Glutamatergic neuron (in vitro differentiated cells): ENCODE measurements at regions not wholly inside any gene's neighbourhood (a gene's known extent, or its start where the extent isn't known, plus 50 kb on each side); places are given as distances from the start of the nearest gene placed in this dataset.

Source experiments
- DNase-seq: peaks from one replicate; pipeline ENCODE4 v3.0.0; 2022
- H3K27ac Mint-ChIP-seq: one replicate; pipeline ENCODE4 v1.8.0; 2020; ENCODE audit warnings: mild to moderate bottlenecking, mixed read lengths, inconsistent platforms; ENCODE audit not compliant: unreplicated experiment
- H3K27me3 Mint-ChIP-seq: one replicate; pipeline ENCODE4 v1.8.0; 2020; ENCODE audit warnings: mild to moderate bottlenecking, moderate library complexity, mixed read lengths, inconsistent platforms; ENCODE audit not compliant: unreplicated experiment
- H3K36me3 Mint-ChIP-seq: one replicate; pipeline ENCODE4 v1.8.0; 2020; ENCODE audit warnings: mild to moderate bottlenecking, mixed read lengths, inconsistent platforms; ENCODE audit not compliant: unreplicated experiment
- H3K4me1 Mint-ChIP-seq: one replicate; pipeline ENCODE4 v1.8.0; 2020; ENCODE audit warnings: mild to moderate bottlenecking, low read depth, mixed read lengths, inconsistent platforms; ENCODE audit not compliant: unreplicated experiment
- H3K4me3 Mint-ChIP-seq: one replicate; pipeline ENCODE4 v1.8.0; 2020; ENCODE audit warnings: mild to moderate bottlenecking, mixed read lengths, inconsistent platforms; ENCODE audit not compliant: unreplicated experiment
- H3K9me3 Mint-ChIP-seq: one replicate; pipeline ENCODE4 v1.8.0; 2020; ENCODE audit warnings: mild to moderate bottlenecking, moderate library complexity, mixed read lengths, inconsistent platforms; ENCODE audit not compliant: unreplicated experiment
- TF ChIP-seq, protein P1 (sequence below): fragments of 200-600 bp; sonication (generic); IDR thresholded peaks from one replicate; pipeline ENCODE4 v1.5.0; 2021; ENCODE audit not compliant: partially characterized antibody, unreplicated experiment

- no peak overlapping the region for H3K4me3 Mint-ChIP-seq
- DNase-seq: no peak
- TF ChIP-seq, protein P1, sequence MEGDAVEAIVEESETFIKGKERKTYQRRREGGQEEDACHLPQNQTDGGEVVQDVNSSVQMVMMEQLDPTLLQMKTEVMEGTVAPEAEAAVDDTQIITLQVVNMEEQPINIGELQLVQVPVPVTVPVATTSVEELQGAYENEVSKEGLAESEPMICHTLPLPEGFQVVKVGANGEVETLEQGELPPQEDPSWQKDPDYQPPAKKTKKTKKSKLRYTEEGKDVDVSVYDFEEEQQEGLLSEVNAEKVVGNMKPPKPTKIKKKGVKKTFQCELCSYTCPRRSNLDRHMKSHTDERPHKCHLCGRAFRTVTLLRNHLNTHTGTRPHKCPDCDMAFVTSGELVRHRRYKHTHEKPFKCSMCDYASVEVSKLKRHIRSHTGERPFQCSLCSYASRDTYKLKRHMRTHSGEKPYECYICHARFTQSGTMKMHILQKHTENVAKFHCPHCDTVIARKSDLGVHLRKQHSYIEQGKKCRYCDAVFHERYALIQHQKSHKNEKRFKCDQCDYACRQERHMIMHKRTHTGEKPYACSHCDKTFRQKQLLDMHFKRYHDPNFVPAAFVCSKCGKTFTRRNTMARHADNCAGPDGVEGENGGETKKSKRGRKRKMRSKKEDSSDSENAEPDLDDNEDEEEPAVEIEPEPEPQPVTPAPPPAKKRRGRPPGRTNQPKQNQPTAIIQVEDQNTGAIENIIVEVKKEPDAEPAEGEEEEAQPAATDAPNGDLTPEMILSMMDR: no peak
- peaks cover 18% of the 10 kb centered on the region for H3K9me3 Mint-ChIP-seq
- H3K27ac Mint-ChIP-seq: no peak overlapping the region
- peaks cover 5% of the 10 kb centered on the region for H3K27me3 Mint-ChIP-seq
- H3K4me1 Mint-ChIP-seq: no peaks in the 10 kb centered on the region
- peaks cover 12% of the 10 kb centered on the region for H3K36me3 Mint-ChIP-seq
These were observed 227.6 kb upstream of the C1orf174 start for GRCh38 chr1:4127592-4128140.

- H3K9me3 Mint-ChIP-seq: peaks cover 18% of the 10 kb centered on the region
- no peak overlapping the region for H3K4me3 Mint-ChIP-seq
- peaks cover 12% of the 10 kb centered on the region for H3K36me3 Mint-ChIP-seq
- no peak overlapping the region for H3K27ac Mint-ChIP-seq
- TF ChIP-seq, protein P1: no peak
- H3K27me3 Mint-ChIP-seq: peaks cover 3% of the 10 kb centered on the region
- no peaks in the 10 kb centered on the region for H3K4me1 Mint-ChIP-seq
- no peak for DNase-seq
These were observed 228.5 kb upstream of the C1orf174 start for GRCh38 chr1:4128616-4129015.

DNA sequence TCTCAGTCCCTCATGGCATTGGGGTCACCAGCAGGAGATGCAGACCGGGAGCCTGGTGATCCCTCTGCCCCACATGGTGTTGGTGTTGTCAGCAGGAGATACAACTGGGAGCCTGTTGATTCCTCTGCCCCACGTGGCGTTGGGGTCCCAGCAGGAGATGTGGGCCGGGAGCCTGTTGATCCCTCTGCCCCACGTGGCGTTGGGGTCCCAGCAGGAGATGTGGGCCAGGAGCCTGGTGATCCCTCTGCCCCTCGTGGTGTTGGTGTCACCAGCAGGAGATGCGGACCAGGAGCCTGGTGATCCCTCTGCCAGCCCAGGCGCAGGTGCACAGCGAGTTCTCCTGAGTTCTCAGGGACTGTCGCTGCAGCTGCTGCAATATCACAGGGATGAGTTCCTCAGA, 229.6 kb upstream of the C1orf174 start:
- TF ChIP-seq, protein P1: no peak
- DNase-seq: no peak
- Mint-ChIP-seq H3K36me3 (peaks cover 12% of the 10 kb centered on the region), H3K27ac (no peak overlapping the region), H3K4me3 (no peak overlapping the region), H3K9me3 (peaks cover 21% of the 10 kb centered on the region), H3K27me3 (peaks cover 3% of the 10 kb centered on the region), H3K4me1 (no peaks in the 10 kb centered on the region)

- TF ChIP-seq, protein P1: no peak
- no peak overlapping the region for H3K4me3 Mint-ChIP-seq
- no peaks in the 10 kb centered on the region for H3K4me1 Mint-ChIP-seq
- DNase-seq: no peak
- peaks cover 12% of the 10 kb centered on the region for H3K36me3 Mint-ChIP-seq
- H3K9me3 Mint-ChIP-seq: peaks cover 21% of the 10 kb centered on the region
- H3K27me3 Mint-ChIP-seq: peaks cover 3% of the 10 kb centered on the region
- no peak overlapping the region for H3K27ac Mint-ChIP-seq
These were observed 230.0 kb upstream of the C1orf174 start for GRCh38 chr1:4130096-4130495.

DNA sequence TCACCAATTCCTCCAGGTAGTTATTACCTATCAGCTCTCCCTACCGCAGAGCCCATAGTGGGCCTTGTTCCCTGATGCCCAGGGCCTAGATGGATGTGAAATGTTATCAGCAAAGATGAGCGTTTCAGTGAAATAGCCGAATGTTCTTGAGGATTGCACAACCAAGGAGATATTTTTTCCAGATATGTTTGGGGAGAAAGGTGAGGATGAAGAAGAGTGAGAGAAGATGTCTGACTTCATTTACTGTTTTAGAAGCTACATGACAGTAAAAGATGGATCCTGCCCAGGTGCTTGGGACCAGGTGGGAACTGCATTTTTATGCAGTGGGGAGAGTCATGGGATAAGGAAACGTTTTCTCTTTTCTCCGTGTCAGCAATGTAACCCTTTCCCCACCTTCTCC, 231.7 kb upstream of the C1orf174 start:
- H3K4me1 Mint-ChIP-seq: no peaks in the 10 kb centered on the region
- no peak overlapping the region for H3K27ac Mint-ChIP-seq
- H3K36me3 Mint-ChIP-seq: peaks cover 12% of the 10 kb centered on the region
- no peak for DNase-seq
- TF ChIP-seq, protein P1: no peak
- H3K27me3 Mint-ChIP-seq: peaks cover 5% of the 10 kb centered on the region
- H3K4me3 Mint-ChIP-seq: no peak overlapping the region
- peaks cover 28% of the 10 kb centered on the region for H3K9me3 Mint-ChIP-seq
